HG02885 (cell line): ENCODE measurements at regions not wholly inside any gene's neighbourhood (a gene's known extent, or its start where the extent isn't known, plus 50 kb on each side); places are given as distances from the start of the nearest gene placed in this dataset.

Experiments used
- ATAC-seq: cut with Tn5 transposase; IDR thresholded peaks from one replicate; pipeline ENCODE4 v1.9.1; 2021; ENCODE audit warnings: mild to moderate bottlenecking; ENCODE audit not compliant: unreplicated experiment, poor library complexity

DNA sequence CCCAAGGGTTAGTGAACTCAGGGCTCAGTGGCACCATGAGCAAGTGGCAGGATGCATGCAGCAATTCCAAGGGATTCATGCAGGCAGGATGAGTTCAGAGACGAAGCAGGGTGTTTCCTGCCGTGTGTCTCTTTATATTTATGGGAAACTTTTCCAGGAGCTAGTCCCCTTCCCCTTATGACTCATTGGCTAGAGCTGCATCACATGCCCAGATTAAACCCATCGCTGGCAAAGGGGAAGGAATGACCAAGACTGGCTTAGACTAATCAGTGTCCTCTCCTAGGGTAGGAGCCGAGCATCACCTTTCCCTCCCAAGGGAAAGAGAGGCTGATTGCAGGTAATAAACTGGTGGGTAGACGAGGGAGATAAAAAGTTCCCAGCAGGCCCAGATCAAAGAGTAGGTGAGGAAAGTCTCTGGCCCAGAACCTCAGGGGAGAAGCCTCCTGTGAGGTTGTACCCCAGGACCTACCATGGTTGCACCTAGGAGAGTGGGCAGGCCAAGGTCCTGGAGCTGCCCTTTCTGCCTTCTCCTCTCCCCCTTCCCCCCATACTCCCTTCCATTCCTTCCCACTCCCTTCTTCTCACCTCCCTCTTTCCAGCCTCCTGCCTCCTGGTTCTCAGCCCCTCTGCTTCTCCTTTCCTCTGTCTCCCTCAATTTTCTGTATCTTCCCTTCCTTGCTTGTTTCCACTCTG, 67.8 kb upstream of the ITGA11 start:
- no peak for ATAC-seq

DNA sequence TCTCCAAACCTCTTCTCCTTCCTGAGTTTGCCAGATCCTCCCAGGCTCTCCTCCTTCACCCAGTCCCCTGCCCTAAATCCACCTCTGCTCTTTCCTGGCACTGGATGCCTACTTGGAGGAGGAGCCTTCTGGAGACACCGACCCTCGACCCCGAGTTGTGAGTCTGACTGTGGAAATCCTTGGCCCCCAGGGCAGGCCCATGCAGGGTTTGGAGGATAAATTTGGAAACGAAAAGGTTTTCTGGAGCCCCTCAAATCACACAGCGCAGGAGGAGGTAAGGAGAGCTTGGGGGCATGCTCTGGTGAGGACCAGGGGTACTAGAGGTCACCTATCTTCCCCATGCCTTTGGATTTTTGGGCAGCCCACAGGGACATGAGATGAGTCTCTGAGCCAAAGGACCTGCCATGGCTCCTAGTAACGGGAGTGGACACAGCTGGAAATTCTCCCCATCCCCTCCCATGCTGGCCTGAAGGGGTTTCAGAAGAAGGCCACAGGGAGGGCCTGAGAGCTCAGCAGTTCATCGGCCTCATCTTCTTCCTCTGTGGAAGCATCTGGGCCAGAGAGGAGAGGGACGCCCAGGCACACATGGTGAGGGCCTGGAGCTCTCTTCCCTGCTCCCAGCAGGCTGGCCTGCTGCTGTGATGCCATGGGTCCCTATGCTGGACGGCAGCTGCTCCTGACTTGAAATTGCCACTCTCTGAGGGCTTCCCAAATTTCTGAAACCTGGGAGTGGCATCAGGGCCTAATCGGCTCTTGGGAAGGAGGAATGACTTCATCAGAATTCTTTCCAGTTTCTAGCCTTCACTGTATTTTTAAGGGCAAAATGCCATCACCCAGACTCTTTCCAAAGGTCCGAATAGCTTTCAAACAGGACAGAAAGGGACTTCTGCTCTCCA, 68.6 kb upstream of the ITGA11 start:
- no peak for ATAC-seq

DNA sequence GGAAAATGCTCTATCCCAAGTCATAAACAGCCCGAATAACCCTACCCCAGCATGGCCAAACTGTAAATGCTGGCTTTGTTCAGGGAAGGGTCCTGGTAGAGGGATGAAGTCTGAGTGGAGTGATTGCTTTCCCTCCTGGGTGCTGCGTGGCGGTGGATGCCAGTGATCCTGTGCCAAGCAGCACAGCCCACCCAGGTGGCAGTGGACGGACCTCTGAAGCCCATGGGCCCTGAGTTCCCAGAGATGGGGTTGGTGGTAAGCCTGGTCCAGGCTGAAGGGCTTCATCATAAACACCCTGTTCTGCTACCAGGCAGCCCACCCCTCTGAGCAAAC, 69.3 kb upstream of the ITGA11 start:
- no peak for ATAC-seq

DNA sequence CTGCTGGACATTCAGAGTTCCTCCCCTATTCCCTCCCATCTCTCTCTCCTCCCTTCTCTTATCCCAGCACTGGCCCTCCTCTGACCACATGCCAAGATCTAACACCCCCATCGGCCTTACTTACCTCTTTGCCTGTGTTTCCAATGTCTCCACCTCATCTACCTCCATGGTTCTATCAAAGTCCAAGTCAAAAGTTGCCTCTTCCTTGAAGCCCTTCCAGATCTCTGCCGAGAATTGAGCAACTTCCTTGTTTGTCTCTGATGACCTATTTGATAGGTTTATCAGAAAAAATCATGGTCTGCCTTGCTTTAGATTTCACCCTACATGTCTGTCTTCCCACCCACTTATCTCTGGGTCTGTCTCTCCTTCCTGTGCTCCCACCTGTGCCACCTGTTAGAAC, 69.7 kb upstream of the ITGA11 start:
- ATAC-seq: no peak

DNA sequence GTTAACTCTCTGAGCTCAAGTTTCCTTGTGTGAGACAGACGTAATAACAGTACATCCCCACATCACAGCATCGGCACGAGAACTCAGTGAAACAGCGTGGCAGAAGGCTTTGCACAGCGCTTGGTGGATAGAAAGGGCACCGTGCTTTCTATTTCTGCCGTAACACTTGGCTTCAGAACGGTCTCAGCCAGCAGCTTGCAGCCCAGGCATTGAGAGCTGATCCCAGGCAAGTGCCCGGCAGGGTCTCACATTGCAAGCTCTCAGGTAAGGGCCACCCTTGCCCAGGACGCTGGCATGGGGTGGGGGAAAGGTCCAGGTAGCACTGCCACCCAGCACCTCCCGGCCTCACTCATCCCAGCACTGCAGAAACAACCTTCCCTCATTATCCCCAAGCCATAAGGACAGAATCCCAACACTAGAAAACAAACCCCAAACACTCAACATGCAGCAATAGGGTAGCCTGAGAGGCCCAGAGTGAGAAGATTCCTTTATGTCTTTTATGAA, 70.5 kb upstream of the ITGA11 start:
- no peak for ATAC-seq

DNA sequence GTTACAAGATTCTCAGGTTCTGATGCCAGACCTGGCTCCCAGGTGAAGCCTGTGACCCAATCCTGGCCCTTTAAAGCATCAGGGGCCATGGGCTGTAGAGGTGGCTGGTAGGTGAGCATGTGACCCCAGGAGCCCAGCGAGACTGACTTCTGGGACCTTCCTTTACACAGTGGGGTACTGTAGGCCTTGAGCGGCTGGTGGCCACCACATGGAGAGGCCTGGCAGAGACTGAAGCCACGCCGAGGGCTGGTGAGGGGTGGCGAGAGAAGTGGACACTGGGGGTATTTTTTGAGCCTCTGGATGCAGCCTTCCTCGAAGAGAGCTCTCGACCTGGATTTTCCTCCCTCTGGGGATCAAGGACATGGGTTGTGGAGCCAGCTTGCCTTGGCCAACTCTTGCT, 71.2 kb upstream of the ITGA11 start:
- no peak for ATAC-seq

DNA sequence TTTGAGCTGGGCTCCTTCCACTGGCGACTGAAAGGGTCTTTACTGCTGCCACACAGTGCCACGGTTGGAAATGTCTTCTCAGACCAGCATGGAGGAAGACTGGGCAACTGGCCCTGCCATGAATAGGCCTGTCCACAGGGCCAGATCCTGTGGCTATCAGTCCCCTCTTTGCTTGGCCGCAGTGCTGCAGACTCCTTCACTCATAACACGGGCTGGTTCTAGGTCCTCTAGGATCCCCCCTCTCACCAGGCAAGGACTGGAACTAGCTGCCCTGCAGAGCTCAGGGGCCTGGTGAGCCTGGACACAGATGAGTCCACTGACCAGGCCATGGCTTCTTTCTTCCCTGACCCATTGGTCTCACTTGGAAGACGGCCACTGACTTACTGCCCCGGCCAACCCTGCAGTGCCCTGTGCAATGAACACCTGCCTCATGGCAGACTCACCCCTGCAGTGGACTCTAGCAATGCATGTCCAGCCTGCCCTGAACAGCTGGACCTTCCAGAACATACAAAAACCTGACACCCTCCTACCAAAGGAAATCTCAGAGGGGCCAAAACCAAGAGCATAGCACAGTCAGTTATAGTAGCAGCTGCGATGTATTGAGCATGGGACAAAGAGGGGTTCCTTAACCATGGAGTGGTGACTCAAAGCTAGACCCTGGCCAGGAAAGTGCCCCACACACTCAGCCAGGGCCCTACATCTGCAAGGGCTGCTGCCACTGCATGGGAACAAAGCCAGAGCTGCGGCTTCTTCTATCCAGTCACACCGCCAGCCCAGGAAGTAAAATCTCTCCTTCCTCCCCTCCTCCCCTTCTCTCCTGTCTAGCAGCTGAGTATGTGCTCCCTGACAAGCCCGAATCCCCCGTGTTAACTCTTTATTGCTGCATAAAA, 72.1 kb upstream of the ITGA11 start:
- ATAC-seq: no peak

DNA sequence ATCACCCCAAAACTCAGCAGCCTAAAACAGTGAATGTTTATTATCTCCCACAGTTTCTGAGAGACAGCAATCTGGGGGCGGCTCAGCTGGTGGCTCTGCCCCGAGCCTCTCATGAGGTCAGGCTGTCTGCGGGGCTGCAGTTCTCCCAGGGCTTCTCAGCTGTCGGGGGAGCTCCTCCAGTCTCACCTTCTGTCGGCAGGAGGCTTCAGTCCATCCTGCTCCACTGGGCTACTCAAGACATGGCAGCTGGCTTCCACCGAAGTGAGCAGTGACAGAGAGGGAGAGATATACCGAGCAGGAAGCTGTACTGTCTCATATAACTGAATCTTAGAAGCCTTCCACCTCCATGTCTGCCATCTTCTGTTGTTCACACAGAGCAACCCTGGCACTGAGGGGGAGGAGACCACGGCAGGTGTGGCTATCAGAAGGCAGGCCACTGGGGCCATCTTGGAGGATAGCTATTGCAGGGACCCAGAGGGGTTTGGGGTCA, 72.8 kb upstream of the ITGA11 start:
- ATAC-seq: no peak

DNA sequence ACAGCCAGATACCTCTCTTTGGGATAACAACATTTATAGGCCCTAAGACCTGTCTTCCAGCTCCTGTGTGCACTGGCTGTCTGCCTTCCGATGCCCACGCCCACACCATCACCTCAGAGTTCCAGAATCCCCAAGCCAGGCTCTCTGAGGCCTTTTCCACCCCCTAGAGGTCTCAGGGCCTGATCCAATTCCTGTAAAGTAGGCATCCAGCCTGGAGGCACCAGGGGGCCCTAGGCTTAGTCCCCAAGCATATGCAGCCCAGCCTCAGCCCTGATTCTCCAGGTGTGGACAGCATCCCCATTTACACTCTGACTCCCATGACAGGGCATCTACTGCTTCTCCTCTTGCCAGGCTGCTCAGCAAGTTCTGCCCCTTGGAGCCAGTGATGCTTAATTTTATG, 72.7 kb upstream of the CORO2B start:
- ATAC-seq: no peak

DNA sequence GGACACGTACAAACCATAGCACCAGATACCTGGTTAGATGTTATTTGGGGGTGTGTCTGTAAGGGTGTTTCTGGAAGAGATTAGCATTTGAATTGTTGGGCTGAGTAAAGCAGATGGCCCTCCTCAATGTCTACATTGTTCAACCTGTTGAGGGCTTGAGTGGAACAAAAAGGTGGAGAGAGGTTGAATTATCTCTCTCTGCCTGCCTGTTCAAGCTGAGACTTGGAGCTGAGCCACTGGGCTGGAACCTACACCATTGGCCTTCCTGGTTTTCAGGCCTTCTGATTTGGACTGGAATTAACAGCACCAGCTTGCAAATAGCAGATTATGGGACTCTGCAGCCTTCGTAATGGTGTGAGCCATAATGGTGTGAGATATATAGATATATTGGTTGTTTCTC, 71.3 kb upstream of the CORO2B start:
- ATAC-seq: no peak

DNA sequence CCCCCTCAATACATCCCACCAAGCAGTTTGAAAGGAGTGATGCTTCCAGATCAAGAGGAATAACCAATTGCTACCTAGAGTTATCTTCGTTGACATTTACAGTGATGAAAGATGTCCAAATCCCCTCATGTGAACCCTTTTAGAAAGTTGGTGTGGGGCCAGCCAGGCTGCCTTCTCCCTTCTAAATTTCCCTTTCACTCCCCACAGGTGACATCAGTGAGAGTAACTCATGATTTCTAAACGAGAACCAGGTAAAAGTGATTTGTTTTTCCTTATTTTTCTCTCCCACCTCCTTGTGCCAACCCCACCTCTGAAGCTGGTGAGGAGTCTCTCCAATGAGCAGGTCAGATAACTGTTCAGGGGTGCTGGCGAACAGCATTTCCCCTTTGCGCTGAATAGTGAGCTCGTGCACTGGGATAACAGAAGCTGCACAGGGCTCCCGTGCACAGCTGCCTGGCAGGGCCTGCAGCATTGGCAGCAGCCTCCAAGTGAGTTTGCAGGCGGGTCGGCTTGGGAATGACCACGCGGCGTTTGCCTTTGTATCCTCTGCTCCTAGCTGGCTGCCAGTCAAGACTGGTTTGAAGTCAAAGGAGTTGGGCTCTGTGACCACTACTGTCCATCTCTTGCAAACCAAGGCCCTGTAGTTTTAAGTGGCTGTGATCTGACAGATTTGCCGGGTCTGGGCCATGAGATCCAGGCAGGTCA, 70.2 kb upstream of the CORO2B start:
- no peak for ATAC-seq

DNA sequence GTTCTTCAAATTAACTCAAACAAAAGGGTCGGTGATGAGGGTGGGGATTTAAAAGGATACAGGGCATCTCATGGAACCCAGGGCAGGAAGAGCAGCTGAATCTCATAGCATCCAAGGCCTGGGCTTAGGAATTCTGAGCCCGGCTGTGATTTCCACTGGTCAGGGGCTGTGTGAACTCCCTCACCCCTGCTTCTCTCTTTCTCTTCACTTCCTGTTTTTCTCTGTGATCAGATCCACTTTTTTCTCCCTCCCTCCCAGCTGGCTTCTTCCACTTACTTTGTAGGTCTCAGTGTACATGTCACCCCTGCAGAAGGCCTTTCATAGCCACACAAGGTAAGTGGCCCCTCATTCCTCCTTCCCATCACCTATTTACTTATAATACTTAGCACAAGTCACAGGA, 68.2 kb upstream of the CORO2B start:
- ATAC-seq: no peak

DNA sequence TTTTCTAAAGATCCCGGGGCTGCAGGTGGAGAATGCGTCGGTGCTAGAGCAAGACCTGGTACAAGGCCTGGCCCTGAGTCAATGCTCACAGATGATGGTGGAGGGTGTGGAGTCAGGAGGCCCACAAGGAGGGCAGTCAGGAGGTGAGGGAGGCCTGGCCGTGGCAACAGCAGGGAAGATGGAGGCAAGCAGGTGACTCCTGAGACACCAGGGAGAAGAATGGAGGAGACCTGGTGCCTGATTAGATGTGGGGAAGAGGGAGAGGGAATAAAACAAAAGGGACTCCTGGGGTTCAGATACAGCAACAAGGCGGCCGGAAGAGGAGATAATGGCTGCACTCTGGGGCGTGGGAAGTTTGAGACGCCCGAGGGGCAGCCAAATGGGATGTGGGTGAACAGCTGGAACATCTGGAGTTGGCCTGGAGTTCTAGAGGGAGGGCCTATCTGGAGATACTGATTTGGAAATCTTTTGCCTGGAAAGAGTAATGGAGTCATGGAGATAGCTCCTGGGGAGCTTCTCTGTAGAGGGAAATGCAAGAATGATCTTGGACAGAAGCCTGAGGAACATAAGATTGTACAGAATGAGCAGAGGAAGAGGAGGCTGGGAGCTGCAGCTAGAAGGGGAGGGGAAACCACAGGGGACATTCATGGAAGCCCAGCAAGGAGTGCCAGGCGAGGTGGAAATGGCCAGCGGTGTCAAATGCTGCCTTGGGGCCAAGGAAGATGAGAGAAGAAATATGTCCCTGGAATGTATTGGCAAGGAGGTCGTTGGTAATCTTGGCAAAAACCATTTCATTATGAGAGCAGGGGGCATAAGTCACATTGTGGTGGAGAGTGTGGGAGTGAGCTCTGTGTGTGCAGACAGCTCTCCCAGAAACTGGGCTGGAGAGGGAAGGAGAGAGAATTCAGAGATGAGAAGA, 67.5 kb upstream of the CORO2B start:
- ATAC-seq: no peak

DNA sequence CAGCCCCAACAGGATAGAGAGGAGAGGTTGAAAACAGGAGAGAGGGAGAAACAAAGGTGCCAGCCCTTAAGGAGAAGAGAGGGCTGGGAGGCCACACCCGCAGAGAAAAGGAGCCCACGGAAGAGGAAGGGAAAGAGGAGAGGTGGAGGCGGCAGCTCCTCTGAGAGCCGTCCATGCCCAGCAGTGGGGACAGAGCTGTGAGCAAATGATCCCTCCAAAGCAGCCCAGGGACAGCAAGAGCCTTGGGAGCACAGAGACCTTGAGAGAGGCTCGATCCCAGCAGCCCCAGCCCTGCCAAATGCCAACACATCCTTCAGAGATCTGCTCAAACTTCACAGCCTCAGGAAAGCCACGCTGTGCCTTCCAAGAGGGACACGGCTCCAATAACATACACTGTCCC, 66.7 kb upstream of the CORO2B start:
- no peak for ATAC-seq

DNA sequence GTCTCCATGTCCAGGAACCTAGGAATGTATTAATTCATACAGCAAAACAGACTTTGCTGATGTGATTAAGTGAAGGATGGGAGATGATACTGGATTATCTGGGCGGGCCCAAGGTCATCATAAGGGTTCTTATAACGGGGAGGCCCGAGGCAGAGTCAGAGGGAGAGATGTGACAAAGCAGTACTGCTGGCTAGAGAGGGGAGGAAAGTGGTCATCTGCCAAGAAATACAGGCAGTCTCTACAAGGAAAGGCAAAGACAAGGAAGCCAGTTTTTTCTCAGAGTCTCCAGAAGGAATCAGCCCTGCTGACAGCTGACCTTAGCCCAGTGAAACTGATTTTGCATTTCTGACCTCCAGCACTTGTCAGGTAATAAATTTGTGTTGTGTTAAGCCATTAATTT, 66.2 kb upstream of the CORO2B start:
- no peak for ATAC-seq

DNA sequence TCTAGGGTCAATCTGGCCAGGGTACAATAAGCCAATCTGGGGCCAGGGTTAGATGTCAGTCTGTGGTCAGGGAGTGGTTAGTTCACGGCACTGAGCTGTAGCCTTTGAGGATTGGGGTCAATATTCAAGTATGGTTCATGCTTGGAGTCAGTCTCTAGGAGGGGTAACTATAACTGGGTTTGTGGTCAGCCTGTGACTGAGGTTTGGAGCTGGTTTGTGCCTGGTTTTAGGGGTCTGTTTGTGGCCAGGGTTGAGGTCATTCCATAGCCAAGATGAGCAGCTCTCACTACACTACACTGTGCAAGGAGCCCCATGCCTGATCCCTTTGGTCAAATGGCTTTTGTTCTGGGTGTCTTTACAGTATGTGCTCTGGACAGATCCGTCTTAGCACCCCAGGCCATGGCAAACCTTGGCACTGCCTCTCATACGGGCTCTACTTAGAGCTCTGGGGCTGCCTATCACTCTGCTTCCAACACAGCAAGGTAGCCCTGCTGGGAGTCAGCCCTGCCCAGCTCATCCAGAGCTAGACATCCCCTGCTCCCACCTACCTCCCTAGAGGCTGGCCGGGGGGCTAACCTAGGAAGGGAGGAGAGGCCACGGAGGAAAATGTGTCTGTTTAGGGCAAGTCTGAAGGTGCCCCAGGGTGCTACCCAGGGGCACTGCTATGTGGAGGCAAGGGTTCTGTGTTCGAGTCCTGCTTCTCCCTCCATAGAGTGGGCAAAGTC, 63.3 kb upstream of the CORO2B start:
- no peak for ATAC-seq

DNA sequence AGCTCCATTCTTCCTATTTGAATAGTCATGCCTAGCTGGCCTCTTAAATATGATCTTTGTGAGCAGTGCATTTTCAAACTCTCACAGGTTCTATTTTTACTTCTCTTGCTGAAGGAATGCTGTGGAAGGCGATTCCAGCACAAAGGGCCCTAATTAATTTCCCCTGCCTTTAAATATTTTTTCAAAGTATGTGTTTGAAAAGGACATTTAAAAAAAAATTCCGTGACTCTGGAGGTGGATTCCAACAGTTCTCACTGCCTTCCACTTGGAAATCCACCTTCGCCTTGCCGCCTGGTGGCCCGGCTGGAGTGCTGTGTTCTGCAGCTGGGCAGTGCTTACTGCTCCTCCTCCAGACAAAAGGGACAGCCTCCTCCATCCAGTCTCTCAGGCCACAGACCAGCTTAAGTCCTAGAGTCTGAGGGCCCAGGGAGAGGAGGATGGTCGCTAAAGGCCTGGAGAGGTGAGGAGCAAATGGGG, 61.5 kb upstream of the CORO2B start:
- no peak for ATAC-seq

DNA sequence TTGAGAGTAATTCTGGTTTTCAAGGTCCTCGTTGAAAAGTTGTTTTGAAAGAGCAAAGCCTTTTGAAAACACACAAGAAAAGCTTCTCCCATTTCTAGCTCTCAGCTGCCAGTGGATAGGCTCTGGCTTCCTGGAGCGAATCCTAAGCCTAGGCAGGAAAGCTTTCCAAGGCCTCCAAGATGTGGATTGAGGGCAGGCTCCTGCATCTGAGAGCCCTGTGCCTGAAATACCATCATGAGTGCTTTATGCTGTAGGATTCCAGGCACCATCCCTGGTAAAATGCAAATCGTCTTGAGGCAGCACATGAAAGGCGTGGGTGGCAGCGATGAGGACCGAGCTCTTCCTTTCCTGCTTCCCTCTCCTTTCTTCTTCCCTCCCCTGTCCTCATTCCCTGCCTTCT, 60.7 kb upstream of the CORO2B start:
- no peak for ATAC-seq
